ENCODE measurements at regions not wholly inside any gene's neighbourhood (a gene's known extent, or its start where the extent isn't known, plus 50 kb on each side); places are given as distances from the start of the nearest gene placed in this dataset.

GRCh38 chr5:116834796-116835515 is 260.3 kb upstream of the SEMA6A start:
- TF ChIP-seq CTCF (IDR thresholded peaks at IDR 0.05) (no peak), POLR2A (IDR thresholded peaks at IDR 0.05) (no peak)

Data from Peyer's patch (tissue), 4 donors.